Progenitor cell of endocrine pancreas (in vitro differentiated cells): ENCODE measurements at regions not wholly inside any gene's neighbourhood (a gene's known extent, or its start where the extent isn't known, plus 50 kb on each side); places are given as distances from the start of the nearest gene placed in this dataset.

Source experiments
- DNase-seq: peaks from one replicate; pipeline ENCODE4 v3.0.0; 2021; ENCODE audit warnings: low spot score; ENCODE audit not compliant: unreplicated experiment
- H3K27ac Mint-ChIP-seq: 2 replicates; pipeline ENCODE4 v1.8.0; 2021; ENCODE audit warnings: mild to moderate bottlenecking, moderate library complexity, mixed read lengths
- H3K27me3 Mint-ChIP-seq: 2 replicates; pipeline ENCODE4 v1.8.0; 2021; ENCODE audit warnings: mixed read lengths
- H3K36me3 Mint-ChIP-seq: 2 replicates; pipeline ENCODE4 v1.8.0; 2022; ENCODE audit warnings: mixed read lengths; ENCODE audit not compliant: insufficient read depth
- H3K4me1 Mint-ChIP-seq: 2 replicates; pipeline ENCODE4 v1.8.0; 2021; ENCODE audit warnings: low read depth, mixed read lengths
- H3K4me3 Mint-ChIP-seq: 2 replicates; pipeline ENCODE4 v1.8.0; 2021; ENCODE audit warnings: low read depth, mild to moderate bottlenecking, moderate library complexity, mixed read lengths
- H3K9me3 Mint-ChIP-seq: 2 replicates; pipeline ENCODE4 v1.8.0; 2021; ENCODE audit warnings: low read depth, mixed read lengths
- TF ChIP-seq, protein P1 (sequence below): fragments of 200-600 bp; sonication (generic); IDR thresholded peaks from one replicate; pipeline ENCODE4 v1.5.0; 2021; ENCODE audit warnings: antibody characterized with exemption, mild to moderate bottlenecking; ENCODE audit not compliant: unreplicated experiment

DNA sequence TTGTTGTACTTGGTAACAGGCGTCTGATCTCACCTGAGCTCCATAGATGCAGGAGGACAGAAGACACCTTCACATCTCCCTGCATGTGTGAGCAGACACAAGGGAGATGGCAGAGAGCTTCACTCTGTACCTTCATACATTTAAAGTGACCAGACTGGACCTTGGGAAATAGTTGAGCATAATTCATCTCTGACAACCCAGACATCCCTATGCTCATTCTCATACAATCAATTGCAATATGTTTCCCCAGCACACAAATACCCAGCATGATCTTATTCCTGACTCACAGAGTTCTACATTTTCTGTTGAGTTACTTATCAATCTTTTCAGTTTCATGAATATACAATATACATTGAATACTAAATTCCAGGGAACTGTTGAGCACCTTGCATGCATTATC lies 488.2 kb upstream of the API5 start:
- Mint-ChIP-seq H3K27ac (no peak overlapping the region), H3K4me1 (peaks cover 10% of the 10 kb centered on the region), H3K4me3 (no peak overlapping the region), H3K36me3 (no peaks in the 10 kb centered on the region), H3K27me3 (no peaks in the 10 kb centered on the region), H3K9me3 (no peaks in the 10 kb centered on the region)
- DNase-seq = no peak
- TF ChIP-seq, protein P1, sequence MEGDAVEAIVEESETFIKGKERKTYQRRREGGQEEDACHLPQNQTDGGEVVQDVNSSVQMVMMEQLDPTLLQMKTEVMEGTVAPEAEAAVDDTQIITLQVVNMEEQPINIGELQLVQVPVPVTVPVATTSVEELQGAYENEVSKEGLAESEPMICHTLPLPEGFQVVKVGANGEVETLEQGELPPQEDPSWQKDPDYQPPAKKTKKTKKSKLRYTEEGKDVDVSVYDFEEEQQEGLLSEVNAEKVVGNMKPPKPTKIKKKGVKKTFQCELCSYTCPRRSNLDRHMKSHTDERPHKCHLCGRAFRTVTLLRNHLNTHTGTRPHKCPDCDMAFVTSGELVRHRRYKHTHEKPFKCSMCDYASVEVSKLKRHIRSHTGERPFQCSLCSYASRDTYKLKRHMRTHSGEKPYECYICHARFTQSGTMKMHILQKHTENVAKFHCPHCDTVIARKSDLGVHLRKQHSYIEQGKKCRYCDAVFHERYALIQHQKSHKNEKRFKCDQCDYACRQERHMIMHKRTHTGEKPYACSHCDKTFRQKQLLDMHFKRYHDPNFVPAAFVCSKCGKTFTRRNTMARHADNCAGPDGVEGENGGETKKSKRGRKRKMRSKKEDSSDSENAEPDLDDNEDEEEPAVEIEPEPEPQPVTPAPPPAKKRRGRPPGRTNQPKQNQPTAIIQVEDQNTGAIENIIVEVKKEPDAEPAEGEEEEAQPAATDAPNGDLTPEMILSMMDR = no peak

DNA sequence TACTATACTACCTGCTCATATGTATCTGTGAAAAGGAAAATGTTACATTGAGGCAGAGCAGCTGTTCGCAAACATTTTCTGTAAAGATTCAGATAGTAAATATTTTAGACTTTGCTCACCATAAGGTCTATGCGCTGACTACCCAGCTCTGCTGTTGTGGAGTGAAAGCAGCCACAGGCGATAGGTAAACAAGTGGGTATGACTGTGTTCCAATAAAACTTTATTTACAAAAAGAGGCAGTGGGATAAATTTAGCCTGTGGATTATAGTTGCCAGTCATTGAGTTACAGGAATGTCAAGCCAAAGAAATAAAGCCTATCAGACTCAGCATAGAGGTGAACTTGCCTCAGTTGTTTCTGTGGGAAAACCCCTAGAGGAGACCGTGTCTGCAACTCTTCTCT lies 487.7 kb upstream of the API5 start:
- no peaks in the 10 kb centered on the region for H3K36me3 Mint-ChIP-seq
- no peak overlapping the region for H3K27ac Mint-ChIP-seq
- peaks cover 10% of the 10 kb centered on the region for H3K4me1 Mint-ChIP-seq
- DNase-seq = no peak
- TF ChIP-seq, protein P1 = no peak
- no peak overlapping the region for H3K4me3 Mint-ChIP-seq
- no peaks in the 10 kb centered on the region for H3K27me3 Mint-ChIP-seq
- H3K9me3 Mint-ChIP-seq = no peaks in the 10 kb centered on the region

DNA sequence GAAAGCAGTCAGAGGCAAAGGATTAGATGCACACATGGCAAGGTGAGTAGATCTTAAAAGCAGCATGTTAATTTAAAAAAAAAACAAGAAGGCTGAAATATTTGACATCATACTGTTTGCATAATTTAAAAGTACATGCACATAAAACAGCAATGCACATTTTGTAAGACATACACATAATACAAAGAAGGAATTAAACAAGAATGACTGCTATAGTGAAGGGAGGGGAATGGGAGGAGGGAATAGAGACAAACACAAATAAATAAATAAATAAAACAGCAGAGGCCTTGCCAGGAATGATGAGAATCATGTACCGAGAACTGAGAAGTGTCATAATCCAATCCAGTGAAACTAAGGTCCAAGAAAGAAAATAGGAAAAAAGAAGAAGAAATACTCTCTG lies 486.2 kb upstream of the API5 start:
- H3K4me3 Mint-ChIP-seq = no peak overlapping the region
- no peaks in the 10 kb centered on the region for H3K36me3 Mint-ChIP-seq
- H3K27ac Mint-ChIP-seq = no peak overlapping the region
- H3K9me3 Mint-ChIP-seq = no peaks in the 10 kb centered on the region
- DNase-seq = no peak
- no peaks in the 10 kb centered on the region for H3K27me3 Mint-ChIP-seq
- H3K4me1 Mint-ChIP-seq = peaks cover 10% of the 10 kb centered on the region
- TF ChIP-seq, protein P1 = no peak

DNA sequence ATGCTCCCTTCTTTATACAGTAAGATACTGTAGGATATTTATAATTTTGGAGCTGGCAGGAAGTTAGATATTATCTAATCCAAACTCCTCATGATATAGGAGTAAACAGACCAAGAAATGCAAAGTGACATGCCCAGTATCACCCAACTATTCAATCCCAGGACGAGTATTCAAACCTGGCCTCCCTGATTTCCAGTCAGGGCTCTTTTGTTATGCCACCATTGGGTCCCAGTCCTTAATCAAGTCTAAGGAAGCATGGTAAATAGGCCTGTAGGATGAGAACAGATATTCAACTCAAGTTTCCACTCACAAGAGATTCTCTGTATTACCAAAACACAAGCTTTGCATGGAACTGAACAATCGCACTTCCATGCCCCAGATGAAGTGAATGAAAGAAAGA lies 484.0 kb upstream of the API5 start:
- no peak overlapping the region for H3K4me3 Mint-ChIP-seq
- peaks cover 7% of the 10 kb centered on the region for H3K4me1 Mint-ChIP-seq
- H3K9me3 Mint-ChIP-seq = no peaks in the 10 kb centered on the region
- DNase-seq = no peak
- no peak overlapping the region for H3K27ac Mint-ChIP-seq
- H3K36me3 Mint-ChIP-seq = no peaks in the 10 kb centered on the region
- TF ChIP-seq, protein P1 = no peak
- H3K27me3 Mint-ChIP-seq = no peaks in the 10 kb centered on the region

DNA sequence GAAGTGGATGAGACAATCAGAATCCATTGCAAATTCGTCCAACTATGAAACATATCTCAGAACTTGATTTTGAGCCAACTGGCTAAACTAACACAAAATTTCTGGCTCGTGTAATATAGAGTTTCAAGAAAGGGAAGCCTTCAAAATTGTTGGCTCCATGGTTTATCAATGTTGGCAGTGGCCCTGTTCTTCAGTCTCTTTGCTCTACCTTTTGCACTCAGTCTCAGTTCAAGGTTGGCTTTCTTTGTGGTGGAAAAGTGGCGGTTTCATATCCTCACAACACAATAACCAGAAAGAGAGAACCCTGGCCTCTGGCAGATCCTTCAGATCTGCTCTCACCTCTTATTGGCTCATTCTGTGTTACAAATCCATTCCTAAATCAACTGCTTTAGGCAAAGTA lies 473.8 kb upstream of the API5 start:
- Mint-ChIP-seq H3K27me3 (no peaks in the 10 kb centered on the region), H3K36me3 (no peaks in the 10 kb centered on the region), H3K27ac (no peak overlapping the region), H3K4me1 (peaks cover 2% of the 10 kb centered on the region), H3K9me3 (peaks cover 3% of the 10 kb centered on the region), H3K4me3 (no peak overlapping the region)
- no peak for DNase-seq
- TF ChIP-seq, protein P1 = no peak
